ENCODE measurements at regions not wholly inside any gene's neighbourhood (a gene's known extent, or its start where the extent isn't known, plus 50 kb on each side); places are given as distances from the start of the nearest gene placed in this dataset.

GRCh38 chr9:129349665-129349947, 171.5 kb upstream of the IER5L start:
- in situ Hi-C loops (cut with MboI; ENCODE audit: low sequenced_read_pairs): loop anchor here (25.0 kb wide), 1 partner anchor 138 kb away; no protein-coding TSS in a partner anchor

GRCh38 chr9:129348890-129349664, 171.0 kb upstream of the IER5L start:
- in situ Hi-C loops (cut with MboI; ENCODE audit: low sequenced_read_pairs): loop anchor here (25.0 kb wide), 1 partner anchor 138 kb away; no protein-coding TSS in a partner anchor

GRCh38 chr9:129347316-129348120, 169.5 kb upstream of the IER5L start:
- in situ Hi-C loops (cut with MboI; ENCODE audit: low sequenced_read_pairs): loop anchor here (25.0 kb wide), 1 partner anchor 140 kb away; no protein-coding TSS in a partner anchor

GRCh38 chr9:129346046-129346445, 168.0 kb upstream of the IER5L start:
- in situ Hi-C loops (cut with MboI; ENCODE audit: low sequenced_read_pairs): loop anchor here (25.0 kb wide), 1 partner anchor 141 kb away; no protein-coding TSS in a partner anchor

GRCh38 chr9:129344641-129345495, 166.8 kb upstream of the IER5L start:
- in situ Hi-C loops (cut with MboI; ENCODE audit: low sequenced_read_pairs): loop anchor here (25.0 kb wide), 1 partner anchor 142 kb away; no protein-coding TSS in a partner anchor

- in situ Hi-C loops (cut with MboI; ENCODE audit: low sequenced_read_pairs): loop anchor here (25.0 kb wide), 1 partner anchor 144 kb away; no protein-coding TSS in a partner anchor
Measured at GRCh38 chr9:129343424-129344375, 165.6 kb upstream of the IER5L start.

GRCh38 chr9:129342591-129343423, 164.7 kb upstream of the IER5L start:
- in situ Hi-C loops (cut with MboI; ENCODE audit: low sequenced_read_pairs): loop anchor here (25.0 kb wide), 1 partner anchor 144 kb away; no protein-coding TSS in a partner anchor

GRCh38 chr9:129341987-129342348, 163.9 kb upstream of the IER5L start:
- in situ Hi-C loops (cut with MboI; ENCODE audit: low sequenced_read_pairs): loop anchor here (25.0 kb wide), 1 partner anchor 145 kb away; no protein-coding TSS in a partner anchor

GRCh38 chr9:129341171-129341986, 163.3 kb upstream of the IER5L start:
- in situ Hi-C loops (cut with MboI; ENCODE audit: low sequenced_read_pairs): loop anchor here (25.0 kb wide), 1 partner anchor 146 kb away; no protein-coding TSS in a partner anchor

- in situ Hi-C loops (cut with MboI; ENCODE audit: low sequenced_read_pairs): loop anchor here (25.0 kb wide), 1 partner anchor 147 kb away; no protein-coding TSS in a partner anchor
Measured at GRCh38 chr9:129340427-129341170, 162.5 kb upstream of the IER5L start.

GRCh38 chr9:129339539-129340157, 161.6 kb upstream of the IER5L start:
- in situ Hi-C loops (cut with MboI; ENCODE audit: low sequenced_read_pairs): loop anchor here (25.0 kb wide), 1 partner anchor 148 kb away; no protein-coding TSS in a partner anchor

- in situ Hi-C loops (cut with MboI; ENCODE audit: low sequenced_read_pairs): loop anchor here (25.0 kb wide), 1 partner anchor 148 kb away; no protein-coding TSS in a partner anchor
Measured at GRCh38 chr9:129338724-129339430, 160.8 kb upstream of the IER5L start.

GRCh38 chr9:129337336-129338140, 159.5 kb upstream of the IER5L start:
- in situ Hi-C loops (cut with MboI; ENCODE audit: low sequenced_read_pairs): loop anchor here (25.0 kb wide), 1 partner anchor 150 kb away; no protein-coding TSS in a partner anchor

- in situ Hi-C loops (cut with MboI; ENCODE audit: low sequenced_read_pairs): loop anchor here (25.0 kb wide), 1 partner anchor 151 kb away; no protein-coding TSS in a partner anchor
Measured at GRCh38 chr9:129336601-129337331, 158.7 kb upstream of the IER5L start.
